EH (cell line): ENCODE measurements at regions not wholly inside any gene's neighbourhood (a gene's known extent, or its start where the extent isn't known, plus 50 kb on each side); places are given as distances from the start of the nearest gene placed in this dataset.

Experiments
- DNase-seq: peaks from one replicate; pipeline ENCODE4 v3.0.0-alpha.2; 2015; ENCODE audit warnings: low read depth

DNA sequence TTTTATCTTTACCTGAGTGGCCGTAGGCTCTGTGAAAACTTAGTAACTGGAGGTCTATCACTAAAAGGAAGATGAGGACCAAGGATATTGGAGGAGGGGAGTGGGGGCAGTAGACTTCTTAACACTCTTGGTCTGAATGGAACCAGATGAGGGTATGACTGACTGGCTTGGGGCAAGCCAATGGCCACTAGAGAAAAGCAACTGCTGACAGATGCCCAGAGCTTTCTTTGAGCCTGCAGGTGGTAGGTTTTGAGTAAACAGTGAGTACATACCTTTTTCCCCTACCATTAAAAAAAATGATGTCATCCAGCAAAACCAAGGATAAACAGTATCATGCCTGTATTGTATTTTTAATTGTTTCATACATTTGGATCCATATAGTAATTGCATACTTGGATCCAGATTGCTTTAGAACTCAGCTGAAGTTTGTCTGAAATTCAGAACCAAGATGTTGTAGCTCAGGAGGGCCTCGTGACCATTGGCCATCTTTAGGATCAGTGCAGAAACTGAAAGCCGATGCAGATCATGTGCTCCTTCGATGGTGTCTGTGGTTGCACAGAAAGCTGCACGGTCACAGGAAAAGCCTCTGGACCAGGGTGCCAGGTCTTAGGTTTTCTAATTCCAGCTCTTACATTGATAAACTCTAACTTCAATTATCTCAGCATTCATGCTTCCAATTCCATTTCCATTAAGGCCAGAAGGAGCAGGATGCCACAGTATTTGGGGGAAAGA lies 131.0 kb downstream of the PDGFRA start:
- DNase-seq: no peak

- no peak for DNase-seq
Observed at GRCh38 chr4:54363037-54363436, 133.9 kb downstream of the PDGFRA start.

DNA sequence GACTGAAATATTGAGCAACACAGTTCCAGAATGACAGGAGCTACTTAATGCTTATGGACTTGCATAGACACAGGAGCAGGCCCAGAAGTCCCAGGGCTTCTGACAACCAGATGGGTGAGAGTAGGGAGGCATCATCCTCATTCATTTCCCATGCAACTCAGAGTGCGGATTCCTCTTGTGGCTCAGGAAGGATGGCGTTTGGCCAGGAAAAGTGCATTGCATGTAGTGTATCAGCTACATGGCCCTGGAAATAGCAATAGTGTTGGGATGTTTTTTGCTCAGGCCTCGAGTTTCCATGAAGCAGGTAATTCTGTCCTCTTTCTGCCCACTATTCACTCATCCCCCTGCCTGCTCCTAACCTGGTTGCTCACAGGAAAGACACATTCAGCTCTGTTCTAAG lies 136.6 kb downstream of the PDGFRA start:
- peak; percentile 22 for DNase-seq

- peak; percentile 3 for DNase-seq
Observed at GRCh38 chr4:54367059-54367458, 138.0 kb downstream of the PDGFRA start.

DNA sequence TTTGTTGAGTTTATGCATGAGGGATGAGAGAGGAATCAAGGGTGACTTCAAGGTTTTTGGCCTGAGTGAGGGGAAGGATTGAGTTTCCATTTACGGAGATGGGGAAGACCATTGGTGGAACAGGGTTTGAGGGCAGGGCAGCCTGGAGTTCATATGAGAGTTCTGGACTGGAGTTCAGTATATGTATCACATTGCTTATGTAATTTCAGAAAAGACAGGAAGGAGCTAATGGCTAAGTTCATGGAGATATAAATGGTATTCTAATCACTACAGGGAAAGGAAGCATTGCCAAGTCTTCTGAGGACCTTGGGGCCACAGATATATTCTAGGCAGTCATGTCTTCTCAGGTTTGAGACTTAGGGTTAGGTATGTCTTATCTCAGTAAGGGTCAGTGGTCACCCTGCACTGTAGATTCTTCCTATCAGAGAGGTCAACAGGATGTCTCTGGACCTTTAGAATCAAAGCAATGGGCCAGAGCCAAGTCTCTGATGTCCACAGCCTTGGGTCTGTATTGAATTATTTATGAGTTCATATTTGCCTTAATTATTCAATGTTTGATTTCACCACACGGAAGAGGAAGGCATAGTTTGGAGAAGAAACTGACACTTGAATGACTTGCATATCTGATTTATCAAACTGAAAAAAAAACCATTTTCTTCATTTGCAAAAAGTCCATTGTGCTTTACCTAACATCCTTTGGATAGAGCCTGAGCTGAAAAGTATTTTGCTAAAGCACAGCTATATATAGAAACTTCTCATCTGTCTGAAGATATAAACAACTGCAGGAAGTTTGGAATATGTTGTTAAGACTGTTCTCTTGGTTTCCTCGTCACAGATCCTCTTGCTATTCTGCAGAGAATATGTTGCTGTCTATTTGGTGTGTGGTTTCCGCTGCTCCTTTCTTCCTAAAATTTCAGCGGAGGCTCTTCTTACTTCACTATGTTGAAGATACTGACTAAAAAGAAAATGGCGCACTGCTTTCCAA lies 139.5 kb downstream of the PDGFRA start:
- peak; percentile 47 for DNase-seq

DNA sequence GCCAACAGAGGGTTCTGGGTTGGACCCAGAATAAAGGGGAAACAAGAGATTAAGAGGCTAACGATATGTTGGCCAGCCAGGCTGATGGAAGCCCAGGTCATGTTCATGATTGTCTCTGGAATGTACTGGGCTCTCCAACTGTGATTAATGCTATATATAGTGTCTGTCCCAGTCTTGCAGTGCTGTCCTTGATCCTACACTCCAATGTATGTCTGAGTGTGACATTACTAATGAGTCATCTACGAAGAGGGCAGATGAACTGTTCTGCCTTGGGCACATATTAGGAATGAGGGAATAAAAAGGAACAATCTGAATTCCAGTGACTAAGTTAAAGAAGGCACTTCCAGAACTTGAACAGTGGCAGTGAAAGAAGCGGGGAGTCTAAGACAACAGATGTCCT lies 142.1 kb downstream of the PDGFRA start:
- DNase-seq: peak; percentile 80

GRCh38 chr4:54372951-54373350 lies 143.9 kb downstream of the PDGFRA start:
- DNase-seq: no peak

- no peak for DNase-seq
Observed at GRCh38 chr4:54373718-54374210, 144.7 kb downstream of the PDGFRA start.

GRCh38 chr4:54378461-54378860 lies 149.4 kb downstream of the PDGFRA start:
- peak; percentile 55 for DNase-seq

DNA sequence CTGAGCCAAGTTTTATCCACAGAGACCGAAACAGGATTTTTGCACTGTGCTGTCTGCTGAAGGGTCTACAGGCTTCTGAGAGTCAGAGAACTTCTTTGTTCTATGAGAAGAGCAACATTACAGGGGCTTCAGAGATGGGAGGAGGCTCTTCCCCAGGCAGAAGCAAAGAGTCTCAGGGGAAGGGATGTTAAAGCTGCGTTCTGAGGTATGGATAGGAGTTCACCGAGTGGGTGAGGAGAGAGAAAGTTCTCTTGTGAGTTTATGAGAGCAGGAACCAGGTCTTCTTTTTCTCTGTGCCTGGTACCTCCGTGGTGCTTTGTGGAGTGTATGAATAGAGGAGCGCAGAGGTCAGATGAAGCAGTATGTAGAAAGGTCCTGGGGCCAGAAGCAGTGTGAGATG lies 155.1 kb downstream of the PDGFRA start:
- DNase-seq: no peak

DNA sequence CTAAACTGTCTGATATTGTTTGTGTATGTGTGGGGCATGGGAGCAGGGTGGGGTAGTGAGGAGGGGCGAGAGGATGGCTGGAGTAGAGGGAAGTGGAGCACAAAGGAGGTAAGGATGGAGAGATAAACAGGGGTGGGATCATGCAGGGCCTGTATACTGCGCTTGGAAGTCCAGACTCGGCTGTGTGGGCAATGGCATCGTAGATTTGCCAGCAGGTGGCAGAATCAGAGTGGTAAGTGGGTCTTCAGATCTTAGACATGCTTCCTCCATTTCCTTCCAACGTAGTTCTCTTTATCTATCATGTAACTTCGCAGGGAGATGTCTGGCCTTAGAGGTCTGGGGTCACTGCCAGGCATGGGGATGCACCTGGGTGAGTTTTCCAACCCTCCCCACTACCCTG lies 155.5 kb downstream of the PDGFRA start:
- DNase-seq: peak; percentile 73

- DNase-seq: no peak
Observed at GRCh38 chr4:54386042-54386669, 157.1 kb downstream of the PDGFRA start.

GRCh38 chr4:54386693-54387092 lies 157.6 kb downstream of the PDGFRA start:
- DNase-seq: no peak

GRCh38 chr4:54390670-54391069 lies 161.6 kb downstream of the PDGFRA start:
- DNase-seq: no peak

DNA sequence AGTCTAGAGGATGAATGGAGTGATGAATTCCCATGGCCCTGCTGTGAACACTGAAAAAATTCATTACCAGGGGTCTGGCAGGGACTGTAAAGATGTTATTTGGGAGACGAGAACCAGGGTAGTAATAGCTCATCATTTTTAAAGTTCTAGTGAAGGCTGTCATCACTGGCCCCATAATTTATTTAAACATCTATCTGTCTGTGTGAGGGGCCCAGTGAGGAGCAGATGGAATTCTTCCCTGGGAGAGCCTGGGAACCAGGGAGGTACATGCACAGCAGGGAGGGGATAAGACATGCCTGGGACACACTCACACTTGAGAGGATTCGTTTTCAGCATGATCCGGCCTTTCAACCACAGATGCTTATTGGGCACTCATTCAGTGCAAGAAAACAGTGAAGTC lies 162.0 kb downstream of the PDGFRA start:
- DNase-seq: no peak

GRCh38 chr4:54392479-54392878 lies 163.4 kb downstream of the PDGFRA start:
- no peak for DNase-seq

GRCh38 chr4:54393243-54393642 lies 164.2 kb downstream of the PDGFRA start:
- DNase-seq: no peak

DNA sequence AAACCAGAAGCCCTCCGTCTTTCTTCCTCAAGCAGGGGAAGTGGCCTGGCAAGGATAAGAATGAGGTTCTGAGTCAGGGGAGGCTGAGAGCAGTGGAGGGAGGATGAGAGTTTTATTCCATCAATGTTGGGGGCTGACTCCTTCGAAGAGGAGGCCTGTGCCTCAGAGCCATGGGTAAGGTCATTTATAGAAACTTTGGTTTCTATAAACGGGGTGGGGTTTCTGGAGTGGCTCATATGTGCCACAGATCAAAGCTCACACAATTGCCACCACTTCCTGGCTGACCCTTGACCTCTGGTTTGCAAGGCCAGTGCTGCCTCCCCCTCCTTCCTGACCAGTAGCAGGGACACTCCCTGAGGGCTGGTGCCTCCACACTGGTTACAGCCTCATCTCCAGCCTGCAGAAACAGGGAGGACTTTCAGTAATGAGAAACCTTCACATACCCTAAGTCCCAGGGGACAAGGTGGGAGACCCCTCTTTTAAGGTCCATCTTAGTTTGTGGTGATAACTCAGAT lies 166.0 kb downstream of the PDGFRA start:
- no peak for DNase-seq

DNA sequence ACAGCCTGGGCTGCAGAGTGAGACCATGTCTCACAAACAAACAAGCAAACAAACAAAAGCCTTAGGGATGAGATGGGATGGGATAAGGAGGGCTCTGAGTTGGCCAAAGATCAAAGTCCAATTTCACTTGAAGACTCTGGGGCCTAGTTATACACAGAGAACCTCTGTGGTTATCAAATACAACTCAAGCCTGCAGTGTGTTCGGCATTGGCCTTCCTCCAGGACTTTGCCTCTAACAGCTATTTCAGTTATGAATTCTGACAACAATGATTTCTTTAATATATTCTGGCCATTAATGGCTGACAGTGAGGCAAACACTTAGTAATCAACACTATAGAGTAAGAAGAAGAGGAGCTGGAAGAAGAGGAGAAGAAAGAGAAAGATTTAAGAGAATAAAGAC lies 171.1 kb downstream of the PDGFRA start:
- DNase-seq: no peak

- peak; percentile 88 for DNase-seq
Observed at GRCh38 chr4:54400802-54401201, 171.7 kb downstream of the PDGFRA start.

DNA sequence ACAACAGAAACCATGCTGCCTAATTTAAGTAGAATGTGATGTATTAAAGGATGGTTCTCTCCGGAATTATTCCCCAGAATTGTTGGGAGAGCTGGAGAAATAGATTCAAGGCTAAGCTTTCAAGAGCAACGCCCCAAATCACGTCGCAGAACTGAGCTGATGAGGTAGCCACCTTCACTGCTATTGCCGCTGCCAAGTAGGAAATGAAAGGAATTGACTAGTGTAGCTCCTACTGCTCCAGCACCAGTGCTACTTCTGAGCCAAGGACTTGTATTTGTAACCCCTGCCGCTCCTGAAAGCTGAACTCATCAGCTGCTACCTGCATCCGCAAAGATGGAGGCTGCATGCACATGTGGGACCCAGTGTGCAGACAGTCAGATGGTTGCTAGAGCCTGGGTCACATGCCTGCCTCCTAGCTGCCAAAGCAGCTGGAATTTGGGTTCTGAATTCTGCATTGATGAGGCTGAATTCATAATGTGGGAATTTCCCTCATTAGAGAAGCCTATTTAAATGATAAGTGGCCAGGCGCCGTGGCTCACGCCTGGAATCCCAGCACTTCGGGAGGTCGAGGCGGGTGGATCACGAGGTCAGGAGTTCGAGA lies 173.9 kb downstream of the PDGFRA start:
- DNase-seq: no peak
